ENCODE measurements at regions not wholly inside any gene's neighbourhood (a gene's known extent, or its start where the extent isn't known, plus 50 kb on each side); places are given as distances from the start of the nearest gene placed in this dataset.
"Not testable (repeated sequence)": the region's sequence is repeated elsewhere in the genome, so short reads cannot be mapped to it uniquely, and the experiment has no call there.

- ATAC-seq (no peak), DNase-seq (no peak)
- Histone ChIP-seq H3K9me3 (ENCODE audit: control insufficient read depth, insufficient read depth, low read length) (no peaks in the 10 kb centered on the region), H3K27me3 (ENCODE audit: control insufficient read depth, insufficient read depth, low read length) (no peaks in the 10 kb centered on the region), H3K4me1 (ENCODE audit: control insufficient read depth, insufficient read depth, low read length) (no peaks in the 10 kb centered on the region), H3K27ac (ENCODE audit: low read length) (no peak overlapping the region), H3K36me3 (ENCODE audit: control insufficient read depth, insufficient read depth, low read length) (no peaks in the 10 kb centered on the region), H3K4me3 (ENCODE audit: low read length) (no peak overlapping the region)
- Mint-ChIP-seq H3K27ac (no peak overlapping the region), H3K9me3 (no peaks in the 10 kb centered on the region), H3K27me3 (ENCODE audit: low read depth in 2 of 2) (peaks cover 10 to 37% of the 10 kb centered on the region in 2 donors), H3K4me3 (no peak overlapping the region), H3K36me3 (no peaks in the 10 kb centered on the region), H3K4me1 (no peaks in the 10 kb centered on the region)
- TF ChIP-seq CTCF (IDR thresholded peaks at IDR 0.05), result no peak
- intact Hi-C loops (cut with micrococcal nuclease), result no loop called here
- 86% methylated on average over 4 of the region's 4 CpGs for WGBS (ENCODE audit: insufficient coverage)
Observed at GRCh38 chr1:229908689-229909088, 158.3 kb upstream of the GALNT2 start.

GRCh38 chr1:229913489-229913888 lies 153.5 kb upstream of the GALNT2 start:
- no peak overlapping the region for H3K27ac Mint-ChIP-seq
- H3K9me3 ChIP-seq (ENCODE audit: control insufficient read depth, insufficient read depth, low read length), result no peaks in the 10 kb centered on the region
- H3K4me1 ChIP-seq (ENCODE audit: control insufficient read depth, insufficient read depth, low read length), result no peaks in the 10 kb centered on the region
- no peak for TF ChIP-seq CTCF (IDR thresholded peaks at IDR 0.05)
- peaks cover 3 to 25% of the 10 kb centered on the region in 2 donors for H3K27me3 Mint-ChIP-seq (ENCODE audit: low read depth in 2 of 2)
- DNase-seq, result no peak
- H3K36me3 ChIP-seq (ENCODE audit: control insufficient read depth, insufficient read depth, low read length), result no peaks in the 10 kb centered on the region
- intact Hi-C loops (cut with micrococcal nuclease), result no loop called here
- no peak overlapping the region for H3K4me3 ChIP-seq (ENCODE audit: low read length)
- no peaks in the 10 kb centered on the region for H3K4me1 Mint-ChIP-seq
- H3K27me3 ChIP-seq (ENCODE audit: control insufficient read depth, insufficient read depth, low read length), result no peaks in the 10 kb centered on the region
- WGBS (ENCODE audit: insufficient coverage), result 21% methylated on average over 1 of the region's 1 CpG
- H3K9me3 Mint-ChIP-seq, result no peaks in the 10 kb centered on the region
- no peak overlapping the region for H3K27ac ChIP-seq (ENCODE audit: low read length)
- H3K4me3 Mint-ChIP-seq, result no peak overlapping the region
- no peaks in the 10 kb centered on the region for H3K36me3 Mint-ChIP-seq
- no peak for ATAC-seq

- ATAC-seq; intact Hi-C loops (cut with micrococcal nuclease); H3K4me3 ChIP-seq (ENCODE audit: low read length); H3K36me3 Mint-ChIP-seq; H3K27ac ChIP-seq (ENCODE audit: low read length); H3K27ac Mint-ChIP-seq; H3K4me1 Mint-ChIP-seq; H3K27me3 ChIP-seq (ENCODE audit: control insufficient read depth, insufficient read depth, low read length); H3K4me1 ChIP-seq (ENCODE audit: control insufficient read depth, insufficient read depth, low read length); H3K9me3 Mint-ChIP-seq; H3K27me3 Mint-ChIP-seq (ENCODE audit: low read depth in 2 of 2); H3K4me3 Mint-ChIP-seq; H3K36me3 ChIP-seq (ENCODE audit: control insufficient read depth, insufficient read depth, low read length); H3K9me3 ChIP-seq (ENCODE audit: control insufficient read depth, insufficient read depth, low read length); DNase-seq: not testable (repeated sequence)
- 87% methylated on average over 5 of the region's 10 CpGs for WGBS (ENCODE audit: insufficient coverage)
Observed at GRCh38 chr1:229919488-229919887, 147.6 kb upstream of the GALNT2 start.

- no peak for DNase-seq
- Histone ChIP-seq H3K27ac (ENCODE audit: low read length) (no peak overlapping the region), H3K4me1 (ENCODE audit: control insufficient read depth, insufficient read depth, low read length) (no peaks in the 10 kb centered on the region), H3K9me3 (ENCODE audit: control insufficient read depth, insufficient read depth, low read length) (no peaks in the 10 kb centered on the region), H3K27me3 (ENCODE audit: control insufficient read depth, insufficient read depth, low read length) (no peaks in the 10 kb centered on the region), H3K4me3 (ENCODE audit: low read length) (no peak overlapping the region), H3K36me3 (ENCODE audit: control insufficient read depth, insufficient read depth, low read length) (no peaks in the 10 kb centered on the region)
- no peaks in the 10 kb centered on the region for H3K9me3 Mint-ChIP-seq
- 100% methylated on average over 2 of the region's 2 CpGs for WGBS (ENCODE audit: insufficient coverage)
- no peak overlapping the region for H3K27ac Mint-ChIP-seq
- no peak for TF ChIP-seq CTCF (IDR thresholded peaks at IDR 0.05)
- intact Hi-C loops (cut with micrococcal nuclease), result no loop called here
- peaks cover 12 to 17% of the 10 kb centered on the region in 2 donors for H3K27me3 Mint-ChIP-seq (ENCODE audit: low read depth in 2 of 2)
- H3K4me3 Mint-ChIP-seq, result no peak overlapping the region
- H3K36me3 Mint-ChIP-seq, result no peaks in the 10 kb centered on the region
- H3K4me1 Mint-ChIP-seq, result no peaks in the 10 kb centered on the region
- ATAC-seq, result no peak
Observed at GRCh38 chr1:229920683-229921082, 146.4 kb upstream of the GALNT2 start.
